ENCODE measurements at regions not wholly inside any gene's neighbourhood (a gene's known extent, or its start where the extent isn't known, plus 50 kb on each side); places are given as distances from the start of the nearest gene placed in this dataset.

DNA sequence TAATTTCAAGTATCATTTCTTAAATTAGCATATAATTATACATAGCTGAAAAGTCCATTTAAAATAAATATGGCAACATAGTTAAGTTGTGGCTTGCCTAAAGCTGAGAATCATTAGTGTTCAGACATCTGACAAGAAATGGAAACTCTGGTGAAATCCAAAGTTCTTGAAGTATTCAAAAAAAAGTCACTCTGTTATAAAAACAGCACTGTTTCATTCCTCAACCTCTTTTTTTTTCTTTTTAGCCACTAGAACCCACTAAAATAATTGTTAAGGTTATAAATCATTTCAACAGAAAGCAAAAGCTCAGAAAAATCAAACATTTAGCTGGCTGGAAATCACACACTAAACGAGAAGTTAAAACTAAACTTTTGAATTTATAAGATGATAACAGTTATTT is 476.7 kb downstream of the LTN1 start:
- TF ChIP-seq, protein P1, sequence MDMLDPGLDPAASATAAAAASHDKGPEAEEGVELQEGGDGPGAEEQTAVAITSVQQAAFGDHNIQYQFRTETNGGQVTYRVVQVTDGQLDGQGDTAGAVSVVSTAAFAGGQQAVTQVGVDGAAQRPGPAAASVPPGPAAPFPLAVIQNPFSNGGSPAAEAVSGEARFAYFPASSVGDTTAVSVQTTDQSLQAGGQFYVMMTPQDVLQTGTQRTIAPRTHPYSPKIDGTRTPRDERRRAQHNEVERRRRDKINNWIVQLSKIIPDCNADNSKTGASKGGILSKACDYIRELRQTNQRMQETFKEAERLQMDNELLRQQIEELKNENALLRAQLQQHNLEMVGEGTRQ (CRISPR knock-in tag; IDR thresholded peaks at IDR 0.05): no peak
- TF ChIP-seq TAF15 (IDR thresholded peaks at IDR 0.05; ENCODE audit: low read depth, low read length): no peak
